ENCODE measurements at regions not wholly inside any gene's neighbourhood (a gene's known extent, or its start where the extent isn't known, plus 50 kb on each side); places are given as distances from the start of the nearest gene placed in this dataset.
"Not testable (repeated sequence)": the region's sequence is repeated elsewhere in the genome, so short reads cannot be mapped to it uniquely, and the experiment has no call there.

GRCh38 chr3:29178809-29179793, 101.8 kb upstream of the RBMS3 start:
- DNase-seq (ENCODE audit: missing footprints): no peak
- intact Hi-C loops (cut with DNase I): loop anchor here (5.0 to 10.0 kb wide), 2 partner anchors 103 to 236 kb away; partner anchors contain the start of gene RBMS3
- ATAC-seq: peak; percentile 75

GRCh38 chr3:29181149-29181780, 99.6 kb upstream of the RBMS3 start:
- intact Hi-C loops (cut with DNase I): loop anchor here (10.0 kb wide), 1 partner anchor 64 kb away; no protein-coding TSS in a partner anchor
- no peak for DNase-seq (ENCODE audit: missing footprints)
- ATAC-seq: no peak

GRCh38 chr3:29181872-29182271, 99.0 kb upstream of the RBMS3 start:
- ATAC-seq (no peak), DNase-seq (ENCODE audit: missing footprints) (no peak)
- intact Hi-C loops (cut with DNase I): loop anchor here (10.0 kb wide), 1 partner anchor 63 kb away; no protein-coding TSS in a partner anchor

DNA sequence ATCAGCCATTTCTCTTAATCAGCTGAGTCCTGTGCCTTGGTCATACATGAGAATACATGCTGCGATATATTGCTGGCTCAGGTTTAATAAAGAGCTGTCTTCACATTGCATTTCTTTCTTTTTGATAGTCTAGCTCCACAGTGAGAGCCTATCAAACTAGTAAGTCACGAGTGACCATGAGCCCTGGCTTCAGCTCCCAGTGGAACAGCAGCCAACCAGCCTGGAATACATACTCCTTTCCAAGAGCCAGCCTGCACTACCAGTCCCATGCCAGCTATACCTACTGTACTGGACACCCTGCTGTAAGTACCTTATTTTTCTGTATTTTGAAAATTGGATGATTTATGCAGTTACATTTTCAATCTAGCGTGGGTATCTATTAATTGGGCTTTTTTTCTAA, 98.0 kb upstream of the RBMS3 start:
- intact Hi-C loops (cut with DNase I): loop anchor here (10.0 kb wide), 1 partner anchor 62 kb away; no protein-coding TSS in a partner anchor

DNA sequence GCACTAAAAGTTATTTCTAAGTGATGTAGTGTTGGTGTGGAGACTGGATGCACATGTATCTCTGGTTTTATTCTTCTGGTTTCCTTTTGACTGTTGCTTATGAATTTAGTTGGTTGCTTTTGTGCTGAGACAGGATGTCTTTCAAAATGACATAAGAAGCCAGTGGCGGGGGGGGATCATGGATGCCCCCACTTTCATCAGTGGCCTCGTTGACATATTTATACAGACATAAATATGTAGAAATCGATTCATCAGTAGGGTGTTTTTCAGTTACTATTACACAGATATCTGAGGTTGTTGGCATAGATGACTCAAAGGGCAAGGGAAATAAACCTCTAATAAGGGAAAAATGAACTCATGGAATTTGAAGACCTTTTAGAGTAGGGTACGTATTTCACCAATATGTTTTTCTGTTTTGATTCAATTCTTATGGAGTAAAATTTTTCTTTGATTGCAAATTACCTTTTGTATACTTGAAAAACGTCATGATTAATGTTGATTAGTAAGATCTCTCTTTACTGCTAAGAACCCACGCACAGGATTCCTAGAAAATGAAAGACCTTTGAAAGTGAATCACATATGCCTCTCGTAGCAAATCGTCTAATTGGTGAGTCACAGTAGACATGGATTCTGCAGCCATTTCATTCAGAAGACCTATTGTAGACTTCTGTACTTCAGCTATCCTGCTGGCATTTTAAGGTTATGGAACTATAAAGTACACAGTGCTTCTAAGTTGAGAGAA, 97.4 kb upstream of the RBMS3 start:
- intact Hi-C loops (cut with DNase I): loop anchor here (10.0 kb wide), 1 partner anchor 61 kb away; no protein-coding TSS in a partner anchor
- no peak for ATAC-seq
- DNase-seq (ENCODE audit: missing footprints): no peak

More for the DNA sequence above, 98.0 kb upstream of the RBMS3 start:
- DNase-seq (ENCODE audit: missing footprints): not testable (repeated sequence)
- peak; percentile 76 for ATAC-seq

DNA sequence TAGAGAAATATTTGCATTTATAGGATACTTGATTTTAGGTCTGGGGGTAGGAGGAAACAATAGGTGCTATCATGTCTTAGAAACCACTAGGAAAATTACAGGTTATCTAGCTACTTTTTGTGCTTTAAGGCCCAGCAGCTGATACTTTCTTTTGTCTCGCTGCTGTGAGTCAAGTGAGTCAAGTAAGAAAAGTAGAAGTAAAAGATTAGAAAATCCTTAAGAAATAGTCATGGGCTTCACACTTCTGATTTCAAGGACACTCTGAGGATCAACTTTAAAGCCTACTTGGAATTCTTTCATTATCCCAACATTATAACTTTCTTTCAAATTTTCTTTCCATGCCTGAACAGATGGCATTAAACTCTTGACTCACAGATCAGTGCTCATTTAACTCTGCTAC, 95.2 kb upstream of the RBMS3 start:
- ATAC-seq: no peak
- intact Hi-C loops (cut with DNase I): loop anchor here (10.0 kb wide), 1 partner anchor 59 kb away; no protein-coding TSS in a partner anchor
- no peak for DNase-seq (ENCODE audit: missing footprints)

DNA sequence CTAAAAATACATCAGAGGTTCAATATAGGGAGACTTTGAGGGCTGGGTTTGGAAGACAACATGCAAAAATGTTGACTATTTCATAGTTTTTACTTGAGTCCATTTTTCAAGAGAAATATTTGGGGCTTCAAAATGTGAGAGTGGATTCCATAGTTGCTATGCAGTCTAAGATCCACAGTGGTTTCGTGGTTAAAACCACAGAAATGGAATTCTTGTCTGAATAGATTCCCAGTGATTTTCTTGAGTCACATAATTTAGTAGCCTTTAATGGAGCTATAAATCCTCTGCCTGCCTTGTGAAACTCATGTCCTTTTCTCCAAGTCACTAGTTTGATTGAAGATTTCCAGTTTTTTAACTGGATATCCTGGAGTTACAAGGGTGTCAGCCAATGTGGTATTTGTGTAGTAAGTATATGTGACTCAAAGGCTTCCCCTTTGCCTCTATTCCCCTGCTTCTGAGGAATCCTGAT, 94.7 kb upstream of the RBMS3 start:
- intact Hi-C loops (cut with DNase I): loop anchor here (10.0 kb wide), 1 partner anchor 59 kb away; no protein-coding TSS in a partner anchor
- no peak for ATAC-seq

DNA sequence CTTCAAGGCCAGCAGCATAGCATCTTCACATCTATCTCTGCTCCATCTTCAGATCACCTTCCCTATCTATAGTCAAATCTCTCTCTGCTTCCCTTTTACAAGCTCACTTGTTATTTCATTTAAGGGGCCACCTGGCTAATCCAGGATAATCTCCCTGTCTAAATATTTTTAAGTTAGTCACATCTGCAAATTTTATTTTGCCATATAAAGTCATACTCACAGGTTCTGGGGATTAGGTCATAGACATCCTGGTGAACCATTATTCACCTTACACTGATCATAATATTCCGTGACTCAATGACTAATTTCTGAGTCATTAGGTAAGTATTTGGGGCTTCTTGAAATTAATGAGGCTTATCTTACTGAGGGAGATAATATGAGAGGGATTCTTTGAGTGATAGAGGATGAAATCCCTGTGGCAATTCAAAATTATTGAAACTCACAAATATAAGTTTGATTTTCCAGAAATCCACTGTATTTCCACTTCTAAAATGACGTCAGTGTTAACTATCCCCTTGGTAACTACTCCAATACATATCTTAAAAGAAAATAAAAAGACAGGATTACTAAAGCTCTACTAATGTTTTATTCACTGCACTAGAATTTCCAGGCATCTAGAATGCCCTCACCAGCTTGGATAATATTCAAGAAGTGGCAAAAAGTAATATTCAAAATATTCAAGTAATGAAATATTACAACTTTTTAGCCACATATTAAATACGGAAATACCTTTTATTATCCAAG, 93.7 kb upstream of the RBMS3 start:
- intact Hi-C loops (cut with DNase I): loop anchor here (10.0 kb wide), 1 partner anchor 58 kb away; no protein-coding TSS in a partner anchor
- ATAC-seq: no peak
- DNase-seq (ENCODE audit: missing footprints): no peak

More for the DNA sequence above, 94.7 kb upstream of the RBMS3 start:
- DNase-seq (ENCODE audit: missing footprints): no peak

DNA sequence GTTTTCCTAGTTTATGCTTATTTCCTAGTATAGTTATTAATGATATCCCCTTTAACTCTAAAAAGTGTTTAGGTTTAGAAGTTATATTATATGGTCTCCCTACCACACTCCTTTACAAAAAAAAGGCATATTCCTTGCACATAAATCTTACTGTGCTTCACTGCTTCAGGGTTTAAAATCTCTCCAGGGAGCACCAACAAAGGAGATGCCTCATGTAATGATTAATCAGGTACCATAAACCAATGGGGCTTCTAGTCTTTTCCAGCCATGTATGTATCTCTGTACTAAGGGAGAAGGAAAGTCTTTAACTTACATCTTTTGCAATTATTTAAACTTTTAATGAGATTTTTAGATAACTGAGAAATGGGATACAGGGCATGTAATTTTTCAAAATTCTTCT, 91.5 kb upstream of the RBMS3 start:
- intact Hi-C loops (cut with DNase I): loop anchor here (10.0 kb wide), 1 partner anchor 55 kb away; no protein-coding TSS in a partner anchor
- DNase-seq (ENCODE audit: missing footprints) (no peak), ATAC-seq (no peak)

- intact Hi-C loops (cut with DNase I): no loop called here
- ATAC-seq: no peak
- no peak for DNase-seq (ENCODE audit: missing footprints)
These were observed 86.7 kb upstream of the RBMS3 start for GRCh38 chr3:29194139-29194538.

GRCh38 chr3:29195056-29195455, 85.8 kb upstream of the RBMS3 start:
- intact Hi-C loops (cut with DNase I): no loop called here
- ATAC-seq (no peak), DNase-seq (ENCODE audit: missing footprints) (no peak)

- DNase-seq (ENCODE audit: missing footprints) (no peak), ATAC-seq (no peak)
- intact Hi-C loops (cut with DNase I): no loop called here
These were observed 79.3 kb upstream of the RBMS3 start for GRCh38 chr3:29201604-29202003.

GRCh38 chr3:29202378-29202777, 78.5 kb upstream of the RBMS3 start:
- intact Hi-C loops (cut with DNase I): no loop called here
- DNase-seq (ENCODE audit: missing footprints) (no peak), ATAC-seq (no peak)

DNA sequence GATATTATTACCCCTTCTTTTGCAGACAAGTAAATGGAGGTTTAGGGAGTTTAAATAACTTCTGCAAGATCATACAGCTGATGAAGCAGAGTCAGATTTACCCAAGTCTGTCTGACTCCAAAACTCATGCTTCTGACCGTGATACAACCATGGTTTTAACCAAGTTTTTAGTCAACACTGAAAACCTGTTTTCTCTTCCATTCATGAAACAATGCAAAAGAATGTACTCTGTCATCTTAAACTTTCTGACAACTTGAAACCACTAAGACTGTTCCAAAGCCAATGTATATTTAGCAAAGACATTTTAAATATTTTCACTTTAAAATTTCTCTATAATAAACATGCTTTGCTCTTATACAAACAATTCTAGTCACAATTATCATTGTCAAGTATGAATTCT, 77.0 kb upstream of the RBMS3 start:
- no peak for ATAC-seq
- no peak for DNase-seq (ENCODE audit: missing footprints)
- intact Hi-C loops (cut with DNase I): no loop called here

GRCh38 chr3:29207427-29207826, 73.4 kb upstream of the RBMS3 start:
- DNase-seq (ENCODE audit: missing footprints): no peak
- no peak for ATAC-seq
- intact Hi-C loops (cut with DNase I): no loop called here

- intact Hi-C loops (cut with DNase I): no loop called here
- no peak for ATAC-seq
- no peak for DNase-seq (ENCODE audit: missing footprints)
These were observed 68.0 kb upstream of the RBMS3 start for GRCh38 chr3:29212789-29213433.

GRCh38 chr3:29214009-29214658, 66.7 kb upstream of the RBMS3 start:
- intact Hi-C loops (cut with DNase I): no loop called here
- ATAC-seq: no peak
- no peak for DNase-seq (ENCODE audit: missing footprints)
